Natural killer cell (primary cell): ENCODE measurements at regions not wholly inside any gene's neighbourhood (a gene's known extent, or its start where the extent isn't known, plus 50 kb on each side); places are given as distances from the start of the nearest gene placed in this dataset.

Experiments used
- ATAC-seq, 3 donors: fragments of 150-1000 bp in 2 of 3; fragments of 200-7000 bp in 1 of 3; cut with Tn5 transposase; 1 replicate in 1 of 3; 2 replicates in 2 of 3; pipeline ENCODE4 v1.10.0; 2021; ENCODE audit warnings: mild to moderate bottlenecking in 2 of 3, moderate library complexity in 2 of 3
- DNase-seq, 2 donors: peaks; one replicate each; pipeline versions ENCODE4 v3.0.0 to v3.0.0-alpha.2; 2013 to 2021; ENCODE audit warnings: mixed read lengths in 1 of 2
- H3K27ac ChIP-seq: one replicate; pipeline ENCODE4 v1.5.1; 2013; ENCODE audit warnings: mild to moderate bottlenecking, low read length
- H3K27me3 ChIP-seq: one replicate; pipeline ENCODE4 v1.6.1; 2013; ENCODE audit warnings: low read length; ENCODE audit not compliant: control insufficient read depth, insufficient read depth
- H3K36me3 ChIP-seq: one replicate; pipeline ENCODE4 v1.6.1; 2013; ENCODE audit warnings: low read length; ENCODE audit not compliant: control insufficient read depth, insufficient read depth
- H3K4me1 ChIP-seq: one replicate; pipeline ENCODE4 v1.6.1; 2013; ENCODE audit warnings: low read length; ENCODE audit not compliant: control insufficient read depth, insufficient read depth
- H3K4me3 ChIP-seq: one replicate; pipeline ENCODE4 v1.5.1; 2013; ENCODE audit warnings: low read length
- H3K9me3 ChIP-seq: one replicate; pipeline ENCODE4 v1.6.1; 2013; ENCODE audit warnings: low read length; ENCODE audit not compliant: control insufficient read depth, insufficient read depth
- H3K27ac Mint-ChIP-seq, 2 donors: one replicate each; pipeline ENCODE4 v1.8.0; 2022; ENCODE audit warnings: mild to moderate bottlenecking in 2 of 2, mixed read lengths in 2 of 2, moderate library complexity in 1 of 2
- H3K27me3 Mint-ChIP-seq, 2 donors: one replicate each; pipeline ENCODE4 v1.8.0; 2022; ENCODE audit warnings: low read depth in 2 of 2, mixed read lengths in 2 of 2
- H3K36me3 Mint-ChIP-seq: one replicate; pipeline ENCODE4 v1.8.0; 2022; ENCODE audit warnings: mixed read lengths
- H3K4me1 Mint-ChIP-seq, 2 donors: one replicate each; pipeline ENCODE4 v1.8.0; 2022; ENCODE audit warnings: mixed read lengths in 2 of 2
- H3K4me3 Mint-ChIP-seq: one replicate; pipeline ENCODE4 v1.8.0; 2022; ENCODE audit warnings: mild to moderate bottlenecking, moderate library complexity, mixed read lengths
- H3K9me3 Mint-ChIP-seq, 2 donors: one replicate each; pipeline ENCODE4 v1.8.0; 2022; ENCODE audit warnings: mixed read lengths in 2 of 2
- WGBS: methylation state at CpG from one replicate; pipeline ENCODE4 v1.1.7; 2013; ENCODE audit warnings: missing lambda C conversion rate; ENCODE audit not compliant: insufficient coverage; 5-methylcytosine and 5-hydroxymethylcytosine counted together
- intact Hi-C: fragments of 100-400 bp; cut with micrococcal nuclease; formaldehyde crosslinking; loops from one replicate; pipeline ENCODE4 v1.14.2; 2022
- TF ChIP-seq, protein P1 (sequence below): fragments of 200-600 bp; IDR thresholded peaks from one replicate; pipeline ENCODE4 v1.8.0; 2022; ENCODE audit warnings: antibody characterized with exemption

- H3K9me3 Mint-ChIP-seq, result no peaks in the 10 kb centered on the region
- Histone ChIP-seq H3K4me1 (no peaks in the 10 kb centered on the region), H3K4me3 (no peak overlapping the region), H3K9me3 (no peaks in the 10 kb centered on the region), H3K27me3 (no peaks in the 10 kb centered on the region), H3K36me3 (no peaks in the 10 kb centered on the region), H3K27ac (no peak overlapping the region)
- intact Hi-C loops, result no loop called here
- no peak for DNase-seq
- no peak for ATAC-seq
- H3K36me3 Mint-ChIP-seq, result no peaks in the 10 kb centered on the region
- H3K4me1 Mint-ChIP-seq, result no peaks in the 10 kb centered on the region
- peaks cover 13 to 27% of the 10 kb centered on the region in 2 donors for H3K27me3 Mint-ChIP-seq
- H3K4me3 Mint-ChIP-seq, result no peak overlapping the region
- TF ChIP-seq, protein P1, sequence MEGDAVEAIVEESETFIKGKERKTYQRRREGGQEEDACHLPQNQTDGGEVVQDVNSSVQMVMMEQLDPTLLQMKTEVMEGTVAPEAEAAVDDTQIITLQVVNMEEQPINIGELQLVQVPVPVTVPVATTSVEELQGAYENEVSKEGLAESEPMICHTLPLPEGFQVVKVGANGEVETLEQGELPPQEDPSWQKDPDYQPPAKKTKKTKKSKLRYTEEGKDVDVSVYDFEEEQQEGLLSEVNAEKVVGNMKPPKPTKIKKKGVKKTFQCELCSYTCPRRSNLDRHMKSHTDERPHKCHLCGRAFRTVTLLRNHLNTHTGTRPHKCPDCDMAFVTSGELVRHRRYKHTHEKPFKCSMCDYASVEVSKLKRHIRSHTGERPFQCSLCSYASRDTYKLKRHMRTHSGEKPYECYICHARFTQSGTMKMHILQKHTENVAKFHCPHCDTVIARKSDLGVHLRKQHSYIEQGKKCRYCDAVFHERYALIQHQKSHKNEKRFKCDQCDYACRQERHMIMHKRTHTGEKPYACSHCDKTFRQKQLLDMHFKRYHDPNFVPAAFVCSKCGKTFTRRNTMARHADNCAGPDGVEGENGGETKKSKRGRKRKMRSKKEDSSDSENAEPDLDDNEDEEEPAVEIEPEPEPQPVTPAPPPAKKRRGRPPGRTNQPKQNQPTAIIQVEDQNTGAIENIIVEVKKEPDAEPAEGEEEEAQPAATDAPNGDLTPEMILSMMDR, result no peak
- no peak overlapping the region for H3K27ac Mint-ChIP-seq
- 54% methylated on average over 5 of the region's 6 CpGs for whole genome bisulfite sequencing
These were observed 239.3 kb upstream of the EEF2KMT start for GRCh38 chr16:5336941-5337340.

DNA sequence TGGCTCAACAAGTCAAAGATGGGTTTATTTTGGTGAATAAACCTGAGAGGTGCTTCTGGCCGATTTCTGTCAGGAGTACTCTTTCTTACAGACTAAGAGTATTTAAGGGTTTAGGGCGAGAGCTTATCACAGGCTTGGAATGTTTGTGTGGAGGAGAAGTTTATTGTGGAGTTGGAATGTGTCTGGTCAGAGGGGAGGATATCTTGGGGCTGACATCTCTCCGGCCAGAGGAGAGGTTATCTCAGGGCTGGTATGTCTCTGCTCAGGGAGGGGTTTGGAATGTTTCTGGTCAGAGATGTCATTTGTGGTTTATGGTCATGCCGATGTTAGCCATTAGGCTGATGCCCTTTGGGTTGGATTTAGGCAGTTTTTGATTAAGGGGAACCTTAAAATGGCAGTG is 236.4 kb upstream of the EEF2KMT start:
- DNase-seq, result no peak
- TF ChIP-seq, protein P1, result no peak
- no peak for ATAC-seq
- H3K4me1 Mint-ChIP-seq, result no peaks in the 10 kb centered on the region
- no peak overlapping the region for H3K27ac ChIP-seq
- peaks cover 4 to 8% of the 10 kb centered on the region in 2 donors for H3K27me3 Mint-ChIP-seq
- H3K27ac Mint-ChIP-seq, result no peak overlapping the region
- H3K4me3 Mint-ChIP-seq, result no peak overlapping the region
- WGBS, result 56% methylated on average over 4 of the region's 4 CpGs
- H3K9me3 Mint-ChIP-seq, result no peaks in the 10 kb centered on the region
- H3K27me3 ChIP-seq, result no peaks in the 10 kb centered on the region
- H3K4me1 ChIP-seq, result no peaks in the 10 kb centered on the region
- H3K36me3 ChIP-seq, result no peaks in the 10 kb centered on the region
- intact Hi-C loops, result no loop called here
- no peak overlapping the region for H3K4me3 ChIP-seq
- no peaks in the 10 kb centered on the region for H3K9me3 ChIP-seq
- no peaks in the 10 kb centered on the region for H3K36me3 Mint-ChIP-seq

GRCh38 chr16:5333126-5333525 is 235.5 kb upstream of the EEF2KMT start:
- Histone ChIP-seq H3K36me3 (no peaks in the 10 kb centered on the region), H3K27me3 (no peaks in the 10 kb centered on the region), H3K4me3 (no peak overlapping the region), H3K4me1 (no peaks in the 10 kb centered on the region), H3K9me3 (no peaks in the 10 kb centered on the region), H3K27ac (no peak overlapping the region)
- Mint-ChIP-seq H3K4me1 (no peaks in the 10 kb centered on the region), H3K36me3 (no peaks in the 10 kb centered on the region), H3K4me3 (no peak overlapping the region), H3K27me3 (peaks cover 4 to 8% of the 10 kb centered on the region in 2 donors), H3K9me3 (no peaks in the 10 kb centered on the region), H3K27ac (no peak overlapping the region)
- no peak for DNase-seq
- TF ChIP-seq, protein P1, result no peak
- WGBS, result 87% methylated on average over 3 of the region's 5 CpGs
- ATAC-seq, result no peak
- intact Hi-C loops, result no loop called here

DNA sequence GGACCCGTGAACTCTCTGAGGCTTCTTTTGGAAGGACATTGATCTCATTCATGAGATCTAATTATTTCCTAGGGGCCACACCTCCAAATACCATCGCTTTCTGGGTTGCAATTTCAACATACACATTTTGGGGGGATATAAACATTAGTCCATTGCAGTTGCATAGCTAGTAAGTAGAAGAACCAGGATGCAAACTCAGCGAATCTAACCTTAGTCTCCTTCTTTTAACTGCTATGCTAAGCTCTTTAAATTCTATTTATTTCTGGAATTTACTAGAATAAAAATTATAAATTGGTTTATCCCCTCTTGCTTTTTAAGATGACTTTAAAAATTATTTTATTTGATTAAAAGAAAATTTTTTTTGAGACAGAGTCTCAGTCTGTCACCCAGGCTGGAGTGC is 232.5 kb upstream of the EEF2KMT start:
- Mint-ChIP-seq H3K27ac (no peak overlapping the region), H3K27me3 (peaks cover 0 to 16% of the 10 kb centered on the region in 2 donors), H3K36me3 (no peaks in the 10 kb centered on the region), H3K4me1 (no peaks in the 10 kb centered on the region), H3K4me3 (no peak overlapping the region), H3K9me3 (no peaks in the 10 kb centered on the region)
- 93% methylated on average over 1 of the region's 3 CpGs for WGBS
- ATAC-seq (no peak), DNase-seq (no peak)
- TF ChIP-seq, protein P1, result no peak
- Histone ChIP-seq H3K27ac (no peak overlapping the region), H3K27me3 (no peaks in the 10 kb centered on the region), H3K4me1 (no peaks in the 10 kb centered on the region), H3K4me3 (no peak overlapping the region), H3K9me3 (no peaks in the 10 kb centered on the region), H3K36me3 (no peaks in the 10 kb centered on the region)
- intact Hi-C loops, result no loop called here
